ENCODE measurements at regions not wholly inside any gene's neighbourhood (a gene's known extent, or its start where the extent isn't known, plus 50 kb on each side); places are given as distances from the start of the nearest gene placed in this dataset.

- Histone ChIP-seq H3K9me3 (ENCODE audit: low read length) (no peaks in the 10 kb centered on the region), H3K36me3 (ENCODE audit: insufficient read depth, low read length) (no peaks in the 10 kb centered on the region), H2AFZ (ENCODE audit: low read depth, low read length) (no peak overlapping the region), H3K27me3 (ENCODE audit: insufficient read depth, low read length) (no peaks in the 10 kb centered on the region), H3K4me3 (ENCODE audit: low read length) (no peak overlapping the region), H3K4me1 (ENCODE audit: insufficient read depth, low read length) (no peaks in the 10 kb centered on the region)
Measured at GRCh38 chr21:36630485-36631206, 68.3 kb upstream of the SIM2 start.

GRCh38 chr21:36636016-36636415, 62.9 kb upstream of the SIM2 start:
- Histone ChIP-seq H3K4me3 (ENCODE audit: low read length) (no peak overlapping the region), H2AFZ (ENCODE audit: low read depth, low read length) (no peak overlapping the region), H3K4me1 (ENCODE audit: insufficient read depth, low read length) (no peaks in the 10 kb centered on the region), H3K27me3 (ENCODE audit: insufficient read depth, low read length) (no peaks in the 10 kb centered on the region), H3K9me3 (ENCODE audit: low read length) (no peaks in the 10 kb centered on the region), H3K36me3 (ENCODE audit: insufficient read depth, low read length) (no peaks in the 10 kb centered on the region)

- Histone ChIP-seq H3K36me3 (ENCODE audit: insufficient read depth, low read length) (no peaks in the 10 kb centered on the region), H3K4me3 (ENCODE audit: low read length) (no peak overlapping the region), H3K9me3 (ENCODE audit: low read length) (no peaks in the 10 kb centered on the region), H3K4me1 (ENCODE audit: insufficient read depth, low read length) (no peaks in the 10 kb centered on the region), H2AFZ (ENCODE audit: low read depth, low read length) (no peak overlapping the region), H3K27me3 (ENCODE audit: insufficient read depth, low read length) (no peaks in the 10 kb centered on the region)
Measured at GRCh38 chr21:36636439-36636838, 62.5 kb upstream of the SIM2 start.

- no peaks in the 10 kb centered on the region for H3K27me3 ChIP-seq (ENCODE audit: insufficient read depth, low read length)
- no peaks in the 10 kb centered on the region for H3K4me1 ChIP-seq (ENCODE audit: insufficient read depth, low read length)
- H3K9me3 ChIP-seq (ENCODE audit: low read length): no peaks in the 10 kb centered on the region
- H3K36me3 ChIP-seq (ENCODE audit: insufficient read depth, low read length): no peaks in the 10 kb centered on the region
- H2AFZ ChIP-seq (ENCODE audit: low read depth, low read length): no peak overlapping the region
- H3K4me3 ChIP-seq (ENCODE audit: low read length): no peak overlapping the region
Measured at GRCh38 chr21:36639769-36640168, 59.1 kb upstream of the SIM2 start.

- no peaks in the 10 kb centered on the region for H3K4me1 ChIP-seq (ENCODE audit: insufficient read depth, low read length)
- no peak overlapping the region for H3K4me3 ChIP-seq (ENCODE audit: low read length)
- H3K27me3 ChIP-seq (ENCODE audit: insufficient read depth, low read length): no peaks in the 10 kb centered on the region
- H2AFZ ChIP-seq (ENCODE audit: low read depth, low read length): no peak overlapping the region
- H3K9me3 ChIP-seq (ENCODE audit: low read length): no peaks in the 10 kb centered on the region
- H3K36me3 ChIP-seq (ENCODE audit: insufficient read depth, low read length): no peaks in the 10 kb centered on the region
Measured at GRCh38 chr21:36640174-36640720, 58.7 kb upstream of the SIM2 start.

- Histone ChIP-seq H3K36me3 (ENCODE audit: insufficient read depth, low read length) (no peaks in the 10 kb centered on the region), H3K27me3 (ENCODE audit: insufficient read depth, low read length) (no peaks in the 10 kb centered on the region), H3K9me3 (ENCODE audit: low read length) (no peaks in the 10 kb centered on the region), H2AFZ (ENCODE audit: low read depth, low read length) (no peak overlapping the region), H3K4me1 (ENCODE audit: insufficient read depth, low read length) (no peaks in the 10 kb centered on the region), H3K4me3 (ENCODE audit: low read length) (no peak overlapping the region)
Measured at GRCh38 chr21:36640721-36641244, 58.1 kb upstream of the SIM2 start.

- Histone ChIP-seq H3K4me3 (ENCODE audit: low read length) (no peak overlapping the region), H3K4me1 (ENCODE audit: insufficient read depth, low read length) (no peaks in the 10 kb centered on the region), H3K36me3 (ENCODE audit: insufficient read depth, low read length) (no peaks in the 10 kb centered on the region), H3K27me3 (ENCODE audit: insufficient read depth, low read length) (no peaks in the 10 kb centered on the region), H2AFZ (ENCODE audit: low read depth, low read length) (no peak overlapping the region), H3K9me3 (ENCODE audit: low read length) (no peaks in the 10 kb centered on the region)
Measured at GRCh38 chr21:36641346-36641745, 57.6 kb upstream of the SIM2 start.

GRCh38 chr21:36641886-36642285, 57.0 kb upstream of the SIM2 start:
- Histone ChIP-seq H3K4me3 (ENCODE audit: low read length) (no peak overlapping the region), H3K27me3 (ENCODE audit: insufficient read depth, low read length) (no peaks in the 10 kb centered on the region), H3K36me3 (ENCODE audit: insufficient read depth, low read length) (no peaks in the 10 kb centered on the region), H2AFZ (ENCODE audit: low read depth, low read length) (no peak overlapping the region), H3K4me1 (ENCODE audit: insufficient read depth, low read length) (no peaks in the 10 kb centered on the region), H3K9me3 (ENCODE audit: low read length) (no peaks in the 10 kb centered on the region)

GRCh38 chr21:36642777-36643176, 56.1 kb upstream of the SIM2 start:
- no peaks in the 10 kb centered on the region for H3K9me3 ChIP-seq (ENCODE audit: low read length)
- no peaks in the 10 kb centered on the region for H3K27me3 ChIP-seq (ENCODE audit: insufficient read depth, low read length)
- peaks cover 3% of the 10 kb centered on the region for H3K4me1 ChIP-seq (ENCODE audit: insufficient read depth, low read length)
- no peak overlapping the region for H2AFZ ChIP-seq (ENCODE audit: low read depth, low read length)
- no peak overlapping the region for H3K4me3 ChIP-seq (ENCODE audit: low read length)
- H3K36me3 ChIP-seq (ENCODE audit: insufficient read depth, low read length): no peaks in the 10 kb centered on the region

GRCh38 chr21:36643374-36644250, 55.3 kb upstream of the SIM2 start:
- Histone ChIP-seq H3K4me1 (ENCODE audit: insufficient read depth, low read length) (peaks cover 3% of the 10 kb centered on the region), H2AFZ (ENCODE audit: low read depth, low read length) (no peak overlapping the region), H3K36me3 (ENCODE audit: insufficient read depth, low read length) (no peaks in the 10 kb centered on the region), H3K4me3 (ENCODE audit: low read length) (no peak overlapping the region), H3K9me3 (ENCODE audit: low read length) (no peaks in the 10 kb centered on the region), H3K27me3 (ENCODE audit: insufficient read depth, low read length) (no peaks in the 10 kb centered on the region)

GRCh38 chr21:36646011-36646410, 52.9 kb upstream of the SIM2 start:
- Histone ChIP-seq H3K27me3 (ENCODE audit: insufficient read depth, low read length) (no peaks in the 10 kb centered on the region), H3K36me3 (ENCODE audit: insufficient read depth, low read length) (no peaks in the 10 kb centered on the region), H3K4me1 (ENCODE audit: insufficient read depth, low read length) (peaks cover 3% of the 10 kb centered on the region), H3K4me3 (ENCODE audit: low read length) (no peak overlapping the region), H2AFZ (ENCODE audit: low read depth, low read length) (no peak overlapping the region), H3K9me3 (ENCODE audit: low read length) (no peaks in the 10 kb centered on the region)

- H3K36me3 ChIP-seq (ENCODE audit: insufficient read depth, low read length): no peaks in the 10 kb centered on the region
- H3K9me3 ChIP-seq (ENCODE audit: low read length): no peaks in the 10 kb centered on the region
- H3K4me3 ChIP-seq (ENCODE audit: low read length): no peak overlapping the region
- H2AFZ ChIP-seq (ENCODE audit: low read depth, low read length): no peak overlapping the region
- H3K27me3 ChIP-seq (ENCODE audit: insufficient read depth, low read length): no peaks in the 10 kb centered on the region
- H3K4me1 ChIP-seq (ENCODE audit: insufficient read depth, low read length): peaks cover 3% of the 10 kb centered on the region
Measured at GRCh38 chr21:36646645-36647044, 52.3 kb upstream of the SIM2 start.

Measured in neuron (in vitro differentiated cells).